Urinary bladder (tissue), 3 donors: ENCODE measurements at regions not wholly inside any gene's neighbourhood (a gene's known extent, or its start where the extent isn't known, plus 50 kb on each side); places are given as distances from the start of the nearest gene placed in this dataset.

Experiments used
- DNase-seq: peaks from one replicate; pipeline ENCODE4 v3.0.0-alpha.2; 2015; ENCODE audit errors: extremely low spot score
- H3K27ac ChIP-seq: one replicate; pipeline ENCODE4 v1.5.1; 2013; ENCODE audit warnings: low read depth, mild to moderate bottlenecking, moderate library complexity
- H3K36me3 ChIP-seq: one replicate; pipeline ENCODE4 v1.6.1; 2013; ENCODE audit warnings: mild to moderate bottlenecking, moderate library complexity; ENCODE audit not compliant: insufficient read depth
- H3K4me1 ChIP-seq: one replicate; pipeline ENCODE4 v1.6.1; 2013; ENCODE audit warnings: mild to moderate bottlenecking, moderate library complexity; ENCODE audit not compliant: insufficient read depth
- H3K4me3 ChIP-seq: one replicate; pipeline ENCODE4 v1.5.1; 2013; ENCODE audit warnings: low read depth, low read length
- WGBS: extraction: QIAGEN DNeasy Blood & Tissue Kit; methylation state at CpG from one replicate; pipeline ENCODE4 v1.1.7; 2013; 5-methylcytosine and 5-hydroxymethylcytosine counted together
- donor health status: healthy with polysubstance abuse.
- donor health status: healthy.

- H3K36me3 ChIP-seq = no peaks in the 10 kb centered on the region
- H3K4me3 ChIP-seq = no peak overlapping the region
- H3K27ac ChIP-seq = no peak overlapping the region
- 87% methylated on average over 2 of the region's 2 CpGs for WGBS
- DNase-seq = no peak
- no peaks in the 10 kb centered on the region for H3K4me1 ChIP-seq
These were observed 128.2 kb downstream of the CPEB2 start for GRCh38 chr4:15130441-15130840.

GRCh38 chr4:15131551-15131950 is 129.3 kb downstream of the CPEB2 start:
- Histone ChIP-seq H3K36me3 (no peaks in the 10 kb centered on the region), H3K4me3 (no peak overlapping the region), H3K4me1 (no peaks in the 10 kb centered on the region), H3K27ac (no peak overlapping the region)
- DNase-seq = no peak
- WGBS = 63% methylated on average over 7 of the region's 7 CpGs

- no peak for DNase-seq
These were observed 130.5 kb downstream of the CPEB2 start for GRCh38 chr4:15132739-15133138.

GRCh38 chr4:15139599-15139998 is 137.3 kb downstream of the CPEB2 start:
- Histone ChIP-seq H3K4me1 (no peaks in the 10 kb centered on the region), H3K36me3 (no peaks in the 10 kb centered on the region), H3K4me3 (no peak overlapping the region), H3K27ac (no peak overlapping the region)
- no peak for DNase-seq
- WGBS = 61% methylated on average over 1 of the region's 1 CpG

More at GRCh38 chr4:15132739-15133138, 130.5 kb downstream of the CPEB2 start:
- H3K36me3 ChIP-seq = no peaks in the 10 kb centered on the region
- no peak overlapping the region for H3K27ac ChIP-seq
- no peak overlapping the region for H3K4me3 ChIP-seq
- no peaks in the 10 kb centered on the region for H3K4me1 ChIP-seq
- 19% methylated on average over 4 of the region's 4 CpGs for WGBS

GRCh38 chr4:15142201-15142600 is 139.9 kb downstream of the CPEB2 start:
- WGBS = 45% methylated on average over 1 of the region's 1 CpG

GRCh38 chr4:15143551-15143950 is 141.3 kb downstream of the CPEB2 start:
- no peaks in the 10 kb centered on the region for H3K4me1 ChIP-seq
- no peak for DNase-seq
- H3K36me3 ChIP-seq = no peaks in the 10 kb centered on the region
- no peak overlapping the region for H3K27ac ChIP-seq
- H3K4me3 ChIP-seq = no peak overlapping the region
- 82% methylated on average over 2 of the region's 2 CpGs for WGBS

More at GRCh38 chr4:15142201-15142600, 139.9 kb downstream of the CPEB2 start:
- Histone ChIP-seq H3K36me3 (no peaks in the 10 kb centered on the region), H3K27ac (no peak overlapping the region), H3K4me1 (no peaks in the 10 kb centered on the region), H3K4me3 (no peak overlapping the region)
- DNase-seq = no peak

GRCh38 chr4:15144249-15144966 is 142.1 kb downstream of the CPEB2 start:
- Histone ChIP-seq H3K4me1 (no peaks in the 10 kb centered on the region), H3K27ac (no peak overlapping the region), H3K36me3 (no peaks in the 10 kb centered on the region), H3K4me3 (no peak overlapping the region)
- DNase-seq = no peak
- 77% methylated on average over 9 of the region's 9 CpGs for WGBS

- 89% methylated on average over 7 of the region's 7 CpGs for WGBS
- H3K27ac ChIP-seq = no peak overlapping the region
- H3K4me3 ChIP-seq = no peak overlapping the region
These were observed 142.7 kb downstream of the CPEB2 start for GRCh38 chr4:15144967-15145295.

GRCh38 chr4:15145709-15146108 is 143.4 kb downstream of the CPEB2 start:
- 85% methylated on average over 7 of the region's 7 CpGs for WGBS
- no peak overlapping the region for H3K27ac ChIP-seq
- H3K4me3 ChIP-seq = no peak overlapping the region
- H3K36me3 ChIP-seq = no peaks in the 10 kb centered on the region
- no peak for DNase-seq
- no peaks in the 10 kb centered on the region for H3K4me1 ChIP-seq

More at GRCh38 chr4:15144967-15145295, 142.7 kb downstream of the CPEB2 start:
- Histone ChIP-seq H3K4me1 (no peaks in the 10 kb centered on the region), H3K36me3 (no peaks in the 10 kb centered on the region)
- DNase-seq = no peak

- Histone ChIP-seq H3K4me1 (no peaks in the 10 kb centered on the region), H3K36me3 (no peaks in the 10 kb centered on the region), H3K27ac (no peak overlapping the region), H3K4me3 (no peak overlapping the region)
- no peak for DNase-seq
- 46% methylated on average over 5 of the region's 5 CpGs for WGBS
These were observed 145.4 kb downstream of the CPEB2 start for GRCh38 chr4:15147714-15148113.

GRCh38 chr4:15148199-15148598 is 145.9 kb downstream of the CPEB2 start:
- H3K4me1 ChIP-seq = no peaks in the 10 kb centered on the region
- H3K36me3 ChIP-seq = no peaks in the 10 kb centered on the region
- WGBS = 80% methylated on average over 11 of the region's 11 CpGs
- H3K4me3 ChIP-seq = no peak overlapping the region
- DNase-seq = no peak
- no peak overlapping the region for H3K27ac ChIP-seq

- Histone ChIP-seq H3K4me1 (no peaks in the 10 kb centered on the region), H3K36me3 (no peaks in the 10 kb centered on the region), H3K4me3 (no peak overlapping the region), H3K27ac (no peak overlapping the region)
- no peak for DNase-seq
- WGBS = 90% methylated on average over 7 of the region's 7 CpGs
These were observed 146.4 kb downstream of the CPEB2 start for GRCh38 chr4:15148691-15149090.

- DNase-seq = no peak
- Histone ChIP-seq H3K27ac (no peak overlapping the region), H3K4me1 (no peaks in the 10 kb centered on the region), H3K4me3 (no peak overlapping the region), H3K36me3 (no peaks in the 10 kb centered on the region)
- 76% methylated on average over 10 of the region's 10 CpGs for WGBS
These were observed 147.1 kb downstream of the CPEB2 start for GRCh38 chr4:15149234-15149838.

- Histone ChIP-seq H3K4me3 (no peak overlapping the region), H3K36me3 (no peaks in the 10 kb centered on the region), H3K4me1 (no peaks in the 10 kb centered on the region), H3K27ac (no peak overlapping the region)
- 35% methylated on average over 9 of the region's 9 CpGs for WGBS
- peak; percentile 25 for DNase-seq
These were observed 147.7 kb downstream of the CPEB2 start for GRCh38 chr4:15149839-15150592.
